ENCODE measurements at regions not wholly inside any gene's neighbourhood (a gene's known extent, or its start where the extent isn't known, plus 50 kb on each side); places are given as distances from the start of the nearest gene placed in this dataset.

DNA sequence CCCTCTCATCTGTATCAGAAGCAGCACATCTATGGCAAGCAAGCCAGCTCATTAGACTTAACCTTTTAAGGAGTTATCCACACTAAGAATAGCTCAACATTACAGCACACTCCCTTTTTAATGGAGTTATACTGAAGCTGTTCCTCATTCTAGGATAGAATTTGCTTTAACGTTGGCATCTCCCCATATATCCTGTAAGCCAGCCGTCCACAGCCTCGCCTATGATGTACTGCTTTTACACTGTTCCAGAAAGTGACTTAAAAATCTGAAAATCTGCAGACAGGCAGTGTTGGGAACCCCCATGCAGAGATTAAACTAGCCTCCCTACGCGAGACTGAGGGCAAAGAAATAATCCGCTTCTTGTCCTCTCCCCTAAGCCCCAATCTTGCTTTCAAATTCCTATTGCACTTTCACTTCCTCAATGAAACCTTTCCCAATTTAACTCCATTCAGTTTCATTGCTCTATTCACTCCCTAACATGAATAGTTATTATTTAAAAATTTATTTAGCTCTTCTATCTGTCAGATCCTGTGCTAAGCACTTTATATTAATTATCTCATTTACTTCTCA lies 225.0 kb downstream of the BLID start:
- TF ChIP-seq CTCF (IDR thresholded peaks at IDR 0.05 in 2 of 3, conservative IDR thresholded peaks at IDR 0.05 in 1 of 3; ENCODE audit: borderline replicate concordance in 1 of 3, insufficient read depth in 1 of 3, low read depth in 2 of 3, low read length in 2 of 3) (no peak), CEBPB (IDR thresholded peaks at IDR 0.05; ENCODE audit: low read depth) (no peak), POLR2A (IDR thresholded peaks at IDR 0.05; ENCODE audit: borderline replicate concordance, extremely low read depth, insufficient read depth, insufficient read length) (no peak), ZBTB33 (IDR thresholded peaks at IDR 0.05; ENCODE audit: extremely low read depth, insufficient replicate concordance, low read length) (no peak), SP1 (IDR thresholded peaks at IDR 0.05; ENCODE audit: low read depth) (no peak), SIN3A (IDR thresholded peaks at IDR 0.05; ENCODE audit: low read depth) (no peak), POLR2AphosphoS5 (IDR thresholded peaks at IDR 0.05; ENCODE audit: low read depth, low read length) (no peak), EZH2 (IDR thresholded peaks at IDR 0.05) (no peak), TCF7L2 (IDR thresholded peaks at IDR 0.05; ENCODE audit: borderline replicate concordance, extremely low read depth, insufficient read depth, insufficient read length) (no peak)
- TF ChIP-seq, protein P1, sequence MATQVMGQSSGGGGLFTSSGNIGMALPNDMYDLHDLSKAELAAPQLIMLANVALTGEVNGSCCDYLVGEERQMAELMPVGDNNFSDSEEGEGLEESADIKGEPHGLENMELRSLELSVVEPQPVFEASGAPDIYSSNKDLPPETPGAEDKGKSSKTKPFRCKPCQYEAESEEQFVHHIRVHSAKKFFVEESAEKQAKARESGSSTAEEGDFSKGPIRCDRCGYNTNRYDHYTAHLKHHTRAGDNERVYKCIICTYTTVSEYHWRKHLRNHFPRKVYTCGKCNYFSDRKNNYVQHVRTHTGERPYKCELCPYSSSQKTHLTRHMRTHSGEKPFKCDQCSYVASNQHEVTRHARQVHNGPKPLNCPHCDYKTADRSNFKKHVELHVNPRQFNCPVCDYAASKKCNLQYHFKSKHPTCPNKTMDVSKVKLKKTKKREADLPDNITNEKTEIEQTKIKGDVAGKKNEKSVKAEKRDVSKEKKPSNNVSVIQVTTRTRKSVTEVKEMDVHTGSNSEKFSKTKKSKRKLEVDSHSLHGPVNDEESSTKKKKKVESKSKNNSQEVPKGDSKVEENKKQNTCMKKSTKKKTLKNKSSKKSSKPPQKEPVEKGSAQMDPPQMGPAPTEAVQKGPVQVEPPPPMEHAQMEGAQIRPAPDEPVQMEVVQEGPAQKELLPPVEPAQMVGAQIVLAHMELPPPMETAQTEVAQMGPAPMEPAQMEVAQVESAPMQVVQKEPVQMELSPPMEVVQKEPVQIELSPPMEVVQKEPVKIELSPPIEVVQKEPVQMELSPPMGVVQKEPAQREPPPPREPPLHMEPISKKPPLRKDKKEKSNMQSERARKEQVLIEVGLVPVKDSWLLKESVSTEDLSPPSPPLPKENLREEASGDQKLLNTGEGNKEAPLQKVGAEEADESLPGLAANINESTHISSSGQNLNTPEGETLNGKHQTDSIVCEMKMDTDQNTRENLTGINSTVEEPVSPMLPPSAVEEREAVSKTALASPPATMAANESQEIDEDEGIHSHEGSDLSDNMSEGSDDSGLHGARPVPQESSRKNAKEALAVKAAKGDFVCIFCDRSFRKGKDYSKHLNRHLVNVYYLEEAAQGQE (IDR thresholded peaks at IDR 0.05; ENCODE audit: low read depth): no peak

All from HCT116 (cell line).